HG03280 (cell line): ENCODE measurements at regions not wholly inside any gene's neighbourhood (a gene's known extent, or its start where the extent isn't known, plus 50 kb on each side); places are given as distances from the start of the nearest gene placed in this dataset.
"Not testable (repeated sequence)": the region's sequence is repeated elsewhere in the genome, so short reads cannot be mapped to it uniquely, and the experiment has no call there.

Experiments
- ATAC-seq: cut with Tn5 transposase; IDR thresholded peaks from one replicate; pipeline ENCODE4 v1.9.1; 2021; ENCODE audit warnings: mild to moderate bottlenecking, moderate library complexity; ENCODE audit not compliant: unreplicated experiment

DNA sequence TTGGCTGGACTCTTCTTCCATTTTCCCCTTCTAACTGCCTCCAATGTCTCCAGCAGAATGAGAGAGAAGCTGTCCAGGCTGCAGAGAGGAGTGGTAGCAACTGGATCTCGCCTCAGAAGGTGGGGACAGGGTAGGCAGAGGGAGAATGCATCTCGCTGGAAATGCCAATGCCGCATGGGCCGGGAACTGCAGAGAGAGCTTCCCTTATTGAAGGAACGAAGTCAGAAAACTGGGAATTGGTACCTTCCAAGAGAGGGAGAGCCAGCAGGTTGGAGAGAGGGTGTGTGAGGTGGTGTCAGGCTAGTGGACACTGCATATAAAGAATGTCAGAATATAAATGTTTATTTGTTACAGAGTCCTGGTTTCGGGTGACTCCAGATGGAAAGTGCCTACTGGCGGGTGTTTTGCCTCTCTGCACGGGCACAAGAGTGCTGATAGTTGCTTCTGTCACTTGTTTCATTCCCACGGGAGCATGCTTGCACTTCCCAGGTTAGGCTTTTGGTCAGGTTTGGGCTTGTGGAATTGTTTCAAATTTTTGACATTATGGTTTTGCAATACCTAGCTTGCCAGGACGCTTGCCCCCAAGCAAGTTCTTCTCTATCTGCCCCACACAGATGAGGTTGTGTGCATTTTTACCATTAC, 156.8 kb upstream of the STS start:
- ATAC-seq, result no peak

DNA sequence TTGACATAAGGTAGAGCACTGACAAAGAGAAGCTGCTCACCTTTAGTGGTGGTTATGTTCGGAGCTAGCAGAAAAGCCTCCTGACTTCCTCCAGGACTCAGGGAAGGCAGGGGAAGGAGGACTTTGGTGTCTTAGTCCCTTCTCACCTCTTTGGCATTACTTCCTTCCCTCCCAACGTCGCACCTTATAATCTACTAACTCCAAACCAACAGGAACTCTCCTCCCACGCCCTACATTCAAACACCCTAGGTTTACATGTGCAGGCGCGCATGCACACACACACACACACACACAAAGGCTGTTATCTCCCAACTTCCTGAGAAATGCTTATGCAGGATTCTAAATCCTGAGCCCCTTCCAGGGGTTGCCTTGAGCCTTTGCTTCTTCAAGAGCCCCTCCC, 157.7 kb upstream of the STS start:
- no peak for ATAC-seq

GRCh38 chrX:6988694-6989093, 158.8 kb upstream of the STS start:
- not testable (repeated sequence) for ATAC-seq

DNA sequence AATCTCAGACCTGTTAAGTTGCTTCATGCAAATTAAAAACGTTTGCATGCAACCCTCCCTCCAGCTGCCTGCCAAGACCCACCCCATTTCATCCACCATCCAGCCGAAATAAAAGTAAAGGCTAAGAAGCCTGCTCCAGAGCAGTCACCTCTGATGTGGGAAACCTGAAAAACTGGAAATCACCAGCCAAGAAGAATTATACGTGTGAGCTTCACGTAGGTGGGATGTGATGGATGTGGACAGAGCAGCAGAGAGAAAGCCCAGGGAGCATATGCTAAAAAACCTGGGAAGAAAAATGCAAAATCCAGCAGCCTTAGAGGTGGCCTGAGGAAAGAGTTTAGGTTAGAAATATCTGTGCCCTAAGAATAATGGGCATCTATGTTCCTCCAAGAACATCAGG, 160.6 kb upstream of the STS start:
- no peak for ATAC-seq

GRCh38 chrX:6985537-6985936, 162.0 kb upstream of the STS start:
- ATAC-seq, result no peak

DNA sequence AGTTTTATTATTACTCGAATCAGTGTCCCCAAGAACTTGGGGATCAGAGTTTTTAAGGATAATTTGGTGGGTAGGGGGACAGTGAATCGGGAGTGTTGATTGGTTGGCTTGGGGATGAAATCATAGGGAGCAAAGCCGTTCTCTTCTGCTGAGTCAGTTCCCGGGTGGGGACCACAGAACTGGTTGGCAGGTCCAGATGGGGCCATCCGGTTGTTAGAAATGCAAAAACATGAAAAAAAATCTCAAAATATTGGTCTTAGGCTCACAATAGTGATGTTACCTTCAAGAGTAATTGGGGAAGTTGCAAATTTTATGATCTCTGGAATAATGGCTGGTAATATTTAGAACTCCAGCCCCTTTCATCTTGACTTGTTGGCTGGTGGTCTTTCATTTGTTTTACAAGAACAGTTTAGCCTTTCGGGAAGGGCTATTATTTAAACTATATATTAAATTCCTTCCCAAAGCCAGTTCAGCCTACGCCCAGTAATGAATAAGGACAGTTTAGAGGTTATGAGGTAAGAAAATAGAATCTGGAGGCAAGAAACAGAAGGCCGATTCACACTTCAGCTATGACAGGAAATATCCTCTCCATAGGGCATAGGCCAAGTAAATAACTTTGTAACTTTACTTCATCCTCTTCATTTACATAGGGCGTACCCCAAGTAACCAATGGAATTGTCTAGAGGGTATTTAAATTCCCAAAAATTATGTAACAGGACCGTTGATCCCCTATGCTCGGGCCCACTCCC, 164.1 kb upstream of the STS start:
- ATAC-seq, result no peak

DNA sequence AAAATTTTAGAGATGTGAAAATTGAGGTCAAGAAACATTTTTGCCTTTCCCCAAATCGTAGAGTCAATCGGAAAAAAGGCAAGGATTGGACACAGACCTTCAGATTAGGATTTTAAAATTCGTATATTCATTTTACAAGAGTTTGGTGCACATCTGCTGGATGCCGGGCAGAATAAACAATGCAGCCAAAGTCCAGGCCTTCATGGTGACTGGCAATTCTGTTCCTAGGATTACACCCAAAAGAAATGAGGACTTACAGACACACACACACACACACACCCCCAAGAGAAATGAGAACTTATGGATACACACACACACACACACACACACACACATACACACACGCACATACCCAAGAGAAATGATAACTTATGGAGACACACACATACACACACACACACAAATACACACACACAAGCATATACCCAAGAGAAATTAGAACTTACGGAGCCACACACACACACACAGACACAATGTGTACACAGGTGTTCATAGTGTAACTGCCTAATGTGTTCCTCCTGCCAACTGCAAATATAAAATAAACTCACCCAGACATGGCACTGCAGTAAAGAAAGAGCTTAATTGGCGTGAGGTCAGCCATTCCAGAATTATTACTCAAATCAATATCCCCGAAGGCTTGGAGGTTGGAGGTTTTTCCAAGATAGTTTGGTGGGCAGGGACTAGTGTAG, 165.7 kb upstream of the STS start:
- no peak for ATAC-seq

DNA sequence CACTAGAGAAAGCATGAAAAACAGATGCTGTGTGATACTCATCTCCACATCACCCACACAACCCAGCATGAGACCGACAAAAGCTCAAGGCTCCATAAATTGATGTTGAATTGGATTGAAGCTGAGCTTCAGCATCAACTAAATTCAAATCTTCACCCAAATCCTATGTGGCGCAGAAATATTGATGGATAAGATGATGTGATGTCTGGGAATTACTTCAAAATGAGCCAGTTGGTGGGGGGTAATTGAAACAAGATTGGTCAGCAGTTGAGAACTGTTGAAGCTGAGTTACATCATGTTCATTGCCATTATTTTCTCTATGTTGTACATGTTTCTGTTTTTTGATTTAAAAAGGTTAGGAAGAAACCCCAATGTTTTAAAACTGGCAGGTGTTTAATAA, 166.5 kb upstream of the STS start:
- ATAC-seq, result no peak

- ATAC-seq, result no peak
Measured at GRCh38 chrX:6968231-6968630, 179.3 kb upstream of the STS start.

GRCh38 chrX:6965729-6966128, 181.8 kb upstream of the STS start:
- ATAC-seq, result no peak

- no peak for ATAC-seq
Measured at GRCh38 chrX:6962006-6962355, 185.5 kb upstream of the STS start.

- no peak for ATAC-seq
Measured at GRCh38 chrX:6961286-6962005, 186.1 kb upstream of the STS start.

DNA sequence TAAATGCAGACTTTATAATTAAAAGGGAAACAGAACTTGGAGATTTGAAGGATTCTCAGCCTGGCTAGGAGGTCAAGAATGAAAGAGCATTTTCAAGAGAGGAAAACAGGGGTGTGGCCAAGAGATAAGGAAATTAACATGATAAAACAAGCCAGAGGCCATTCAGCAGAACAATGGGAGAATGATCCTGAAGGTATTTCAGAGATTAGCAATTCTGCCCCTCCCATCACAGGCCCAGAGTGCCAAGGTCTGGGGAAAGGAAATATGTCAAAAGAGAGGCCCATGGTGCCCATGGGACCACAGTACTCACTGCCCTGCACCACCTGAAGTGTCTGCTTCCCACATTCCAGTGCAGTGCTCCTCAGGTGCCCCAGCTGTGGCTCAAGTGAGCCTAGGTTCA, 188.5 kb upstream of the STS start:
- no peak for ATAC-seq

DNA sequence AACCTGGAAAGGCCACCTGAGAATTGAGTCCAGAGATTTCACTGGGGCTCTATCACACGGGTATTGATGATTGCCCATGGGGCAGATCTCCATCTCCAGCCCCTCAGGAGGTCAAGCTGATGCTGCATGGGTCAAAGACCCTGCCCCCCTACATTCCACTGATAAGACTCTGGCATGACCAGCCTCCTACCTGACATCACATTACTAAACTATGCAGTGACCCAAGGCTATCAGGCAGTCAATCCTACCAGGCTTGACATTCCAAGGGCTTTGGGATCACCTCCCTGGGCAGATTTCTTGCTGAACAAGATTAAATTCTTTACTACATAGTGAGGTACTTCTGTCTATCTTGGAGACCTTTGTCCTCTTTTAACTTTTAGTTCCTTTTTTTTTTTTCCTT, 192.7 kb upstream of the STS start:
- no peak for ATAC-seq

DNA sequence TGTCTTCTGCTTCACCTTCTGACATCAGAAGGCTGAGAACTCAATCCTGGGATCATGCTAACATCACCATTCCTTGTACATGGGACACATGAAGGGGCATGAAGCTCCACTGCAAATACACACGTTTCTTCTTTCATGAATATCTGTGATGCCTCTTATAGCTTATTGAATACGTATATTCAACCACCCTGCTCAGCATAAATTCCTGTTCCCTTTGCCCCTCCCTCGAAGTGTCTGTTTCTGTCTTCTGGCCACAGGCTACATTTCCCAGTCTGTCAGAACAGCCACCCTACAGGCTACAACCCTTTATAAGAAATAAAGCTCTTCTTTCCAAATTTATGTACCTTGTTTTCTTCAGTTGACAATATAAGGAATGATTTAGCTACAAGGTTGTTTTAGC, 201.3 kb upstream of the STS start:
- ATAC-seq, result no peak

GRCh38 chrX:6941041-6941440, 206.5 kb upstream of the STS start:
- no peak for ATAC-seq

- not testable (repeated sequence) for ATAC-seq
Measured at GRCh38 chrX:6932942-6933341, 214.6 kb upstream of the STS start.

- no peak for ATAC-seq
Measured at GRCh38 chrX:6930307-6930849, 217.1 kb upstream of the STS start.

GRCh38 chrX:6924443-6925077, 223.0 kb upstream of the STS start:
- ATAC-seq, result no peak

DNA sequence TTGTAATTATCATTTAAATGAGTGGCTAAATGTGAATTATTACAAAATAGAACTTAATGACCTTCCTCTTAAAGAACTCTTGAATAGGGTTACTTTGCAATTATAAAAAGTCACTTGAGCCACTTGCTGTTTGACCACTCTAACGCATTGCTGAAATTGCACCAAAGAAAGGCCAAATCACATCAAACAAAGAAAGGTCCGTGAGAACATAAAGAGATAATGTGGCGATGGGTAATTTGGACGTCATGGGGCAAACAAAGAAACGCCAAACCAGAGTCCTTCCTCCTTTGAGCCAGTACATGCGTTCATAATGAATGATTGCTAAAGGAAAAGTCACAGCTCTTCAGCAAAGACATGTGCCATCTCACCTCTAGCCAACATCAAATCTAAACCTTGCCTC, 229.8 kb upstream of the STS start:
- ATAC-seq, result no peak

GRCh38 chrX:6910218-6910617, 237.3 kb upstream of the STS start:
- no peak for ATAC-seq
